Hindlimb muscle (tissue), 1 donor: ENCODE measurements at regions not wholly inside any gene's neighbourhood (a gene's known extent, or its start where the extent isn't known, plus 50 kb on each side); places are given as distances from the start of the nearest gene placed in this dataset.

Experiments
- DNase-seq: peaks from one replicate; pipeline ENCODE4 v3.0.0-alpha.2; 2013

- no peak for DNase-seq
Observed at GRCh38 chr5:133853646-133854365, 114.6 kb downstream of the C5orf15 start.

- no peak for DNase-seq
Observed at GRCh38 chr5:133851521-133851920, 116.9 kb downstream of the C5orf15 start.

- DNase-seq, result no peak
Observed at GRCh38 chr5:133850811-133851210, 117.6 kb downstream of the C5orf15 start.

- DNase-seq, result no peak
Observed at GRCh38 chr5:133849116-133849515, 119.3 kb downstream of the C5orf15 start.

- DNase-seq, result no peak
Observed at GRCh38 chr5:133848341-133848811, 120.0 kb downstream of the C5orf15 start.

GRCh38 chr5:133847886-133848285 is 120.5 kb downstream of the C5orf15 start:
- DNase-seq, result no peak

GRCh38 chr5:133847301-133847700 is 121.1 kb downstream of the C5orf15 start:
- no peak for DNase-seq

- DNase-seq, result no peak
Observed at GRCh38 chr5:133846478-133847226, 121.8 kb downstream of the C5orf15 start.

GRCh38 chr5:133845271-133845670 is 123.2 kb downstream of the C5orf15 start:
- no peak for DNase-seq

- DNase-seq, result no peak
Observed at GRCh38 chr5:133844836-133845235, 123.6 kb downstream of the C5orf15 start.

- DNase-seq, result no peak
Observed at GRCh38 chr5:133843911-133844310, 124.5 kb downstream of the C5orf15 start.

- DNase-seq, result no peak
Observed at GRCh38 chr5:133842846-133843611, 125.4 kb downstream of the C5orf15 start.

GRCh38 chr5:133841831-133842750 is 126.3 kb downstream of the C5orf15 start:
- no peak for DNase-seq

GRCh38 chr5:133840168-133840567 is 128.3 kb downstream of the C5orf15 start:
- no peak for DNase-seq

GRCh38 chr5:133839721-133840120 is 128.7 kb downstream of the C5orf15 start:
- DNase-seq, result no peak

- DNase-seq, result no peak
Observed at GRCh38 chr5:133839090-133839489, 129.3 kb downstream of the C5orf15 start.

GRCh38 chr5:133838286-133838685 is 130.1 kb downstream of the C5orf15 start:
- no peak for DNase-seq

GRCh38 chr5:133831491-133832224 is 136.8 kb downstream of the C5orf15 start:
- no peak for DNase-seq

GRCh38 chr5:133830911-133831310 is 137.5 kb downstream of the C5orf15 start:
- DNase-seq, result no peak

- no peak for DNase-seq
Observed at GRCh38 chr5:133830281-133830680, 138.1 kb downstream of the C5orf15 start.

- no peak for DNase-seq
Observed at GRCh38 chr5:133829786-133830185, 138.6 kb downstream of the C5orf15 start.
